ENCODE measurements at regions not wholly inside any gene's neighbourhood (a gene's known extent, or its start where the extent isn't known, plus 50 kb on each side); places are given as distances from the start of the nearest gene placed in this dataset.

- Histone ChIP-seq H3K36me3 (no peaks in the 10 kb centered on the region), H3K9me3 (no peaks in the 10 kb centered on the region), H3K4me3 (no peak overlapping the region), H3K4me1 (no peaks in the 10 kb centered on the region), H3K27me3 (no peaks in the 10 kb centered on the region), H3K27ac (no peak overlapping the region)
- no peak for DNase-seq (ENCODE audit: low spot score in 2 of 2)
- TF ChIP-seq POLR2A (IDR thresholded peaks at IDR 0.05) (no peak), CTCF (IDR thresholded peaks at IDR 0.05) (no peak), EP300 (IDR thresholded peaks at IDR 0.05) (no peak)
- WGBS, 2 donors, result 58% methylated on average over 2 of the region's 2 CpGs
These were observed 683.1 kb upstream of the SORCS1 start for GRCh38 chr10:107847620-107848019.

- H3K27me3 ChIP-seq, result no peaks in the 10 kb centered on the region
- no peaks in the 10 kb centered on the region for H3K36me3 ChIP-seq
- no peak for DNase-seq (ENCODE audit: low spot score in 2 of 2)
- WGBS, 2 donors, result 66 to 76% methylated on average over 1 of the region's 1 CpG
- no peak overlapping the region for H3K27ac ChIP-seq
- no peaks in the 10 kb centered on the region for H3K9me3 ChIP-seq
- TF ChIP-seq EP300 (IDR thresholded peaks at IDR 0.05) (no peak), POLR2A (IDR thresholded peaks at IDR 0.05) (no peak), CTCF (IDR thresholded peaks at IDR 0.05) (no peak)
- H3K4me3 ChIP-seq, result no peak overlapping the region
- H3K4me1 ChIP-seq, result no peaks in the 10 kb centered on the region
These were observed 670.2 kb upstream of the SORCS1 start for GRCh38 chr10:107834706-107835105.

GRCh38 chr10:107831772-107832171, 667.3 kb upstream of the SORCS1 start:
- no peaks in the 10 kb centered on the region for H3K27me3 ChIP-seq
- H3K36me3 ChIP-seq, result no peaks in the 10 kb centered on the region
- 66 to 86% methylated on average over 2 of the region's 2 CpGs for WGBS, 2 donors
- no peak overlapping the region for H3K4me3 ChIP-seq
- H3K27ac ChIP-seq, result no peak overlapping the region
- H3K4me1 ChIP-seq, result no peaks in the 10 kb centered on the region
- no peaks in the 10 kb centered on the region for H3K9me3 ChIP-seq
- TF ChIP-seq POLR2A (IDR thresholded peaks at IDR 0.05), result no peak
- TF ChIP-seq CTCF (IDR thresholded peaks at IDR 0.05), result no peak
- TF ChIP-seq EP300 (IDR thresholded peaks at IDR 0.05), result no peak
- DNase-seq (ENCODE audit: low spot score in 2 of 2), result no peak

- WGBS, 2 donors, result 44 to 47% methylated on average over 3 of the region's 3 CpGs
- TF ChIP-seq POLR2A (IDR thresholded peaks at IDR 0.05), result no peak
- no peak for TF ChIP-seq EP300 (IDR thresholded peaks at IDR 0.05)
- no peak for TF ChIP-seq CTCF (IDR thresholded peaks at IDR 0.05)
- Histone ChIP-seq H3K4me1 (no peaks in the 10 kb centered on the region), H3K4me3 (no peak overlapping the region), H3K9me3 (no peaks in the 10 kb centered on the region), H3K27ac (no peak overlapping the region), H3K27me3 (no peaks in the 10 kb centered on the region), H3K36me3 (no peaks in the 10 kb centered on the region)
- no peak for DNase-seq (ENCODE audit: low spot score in 2 of 2)
These were observed 664.7 kb upstream of the SORCS1 start for GRCh38 chr10:107829161-107829560.

- no peak overlapping the region for H3K27ac ChIP-seq
- WGBS, 2 donors, result 58 to 66% methylated on average over 4 of the region's 4 CpGs
- H3K4me1 ChIP-seq, result no peaks in the 10 kb centered on the region
- TF ChIP-seq POLR2A (IDR thresholded peaks at IDR 0.05) (no peak), CTCF (IDR thresholded peaks at IDR 0.05) (no peak), EP300 (IDR thresholded peaks at IDR 0.05) (no peak)
- H3K9me3 ChIP-seq, result no peaks in the 10 kb centered on the region
- no peaks in the 10 kb centered on the region for H3K36me3 ChIP-seq
- no peak overlapping the region for H3K4me3 ChIP-seq
- DNase-seq (ENCODE audit: low spot score in 2 of 2), result no peak
- no peaks in the 10 kb centered on the region for H3K27me3 ChIP-seq
These were observed 661.7 kb upstream of the SORCS1 start for GRCh38 chr10:107826171-107826570.

All from tibial nerve (tissue), 4 donors.